Neuronal stem cell (in vitro differentiated cells): ENCODE measurements at regions not wholly inside any gene's neighbourhood (a gene's known extent, or its start where the extent isn't known, plus 50 kb on each side); places are given as distances from the start of the nearest gene placed in this dataset.

Experiments
- DNase-seq: peaks from one replicate; pipeline ENCODE4 v3.0.0-alpha.2; 2013; ENCODE audit warnings: low spot score
- H2AFZ ChIP-seq: one replicate; pipeline ENCODE4 v1.6.1; 2013; ENCODE audit warnings: mild to moderate bottlenecking, low read length, inconsistent platforms
- H2AK5ac ChIP-seq: 2 replicates; pipeline ENCODE4 v1.6.1; 2013; ENCODE audit warnings: low read depth, mild to moderate bottlenecking, inconsistent platforms, low read length, moderate library complexity, mixed read lengths
- H2BK120ac ChIP-seq: 2 replicates; pipeline ENCODE4 v1.6.1; 2013; ENCODE audit warnings: low read depth, mild to moderate bottlenecking, inconsistent platforms, low read length, moderate library complexity, mixed read lengths
- H2BK12ac ChIP-seq: one replicate; pipeline ENCODE4 v1.6.1; 2013; ENCODE audit warnings: low read length, inconsistent platforms
- H2BK15ac ChIP-seq: 2 replicates; pipeline ENCODE4 v1.6.1; 2013; ENCODE audit warnings: mild to moderate bottlenecking, low read length, inconsistent platforms, mixed read lengths
- H2BK5ac ChIP-seq: one replicate; pipeline ENCODE4 v1.6.1; 2013; ENCODE audit warnings: inconsistent platforms, mild to moderate bottlenecking, low read length, moderate library complexity
- H3K14ac ChIP-seq: one replicate; pipeline ENCODE4 v1.6.1; 2013; ENCODE audit warnings: low read length, inconsistent platforms
- H3K18ac ChIP-seq: 2 replicates; pipeline ENCODE4 v1.6.1; 2013; ENCODE audit warnings: low read length, inconsistent platforms
- H3K23ac ChIP-seq: 2 replicates; pipeline ENCODE4 v1.6.1; 2013; ENCODE audit warnings: low read depth, mild to moderate bottlenecking, mixed read lengths, low read length, inconsistent platforms; ENCODE audit not compliant: poor library complexity
- H3K27ac ChIP-seq: replicated peaks from 3 replicates; pipeline ENCODE4 v1.5.1; 2013; ENCODE audit warnings: low read length, inconsistent platforms
- H3K27me3 ChIP-seq, 3 experiments: 2 replicates each; pipeline ENCODE4 v1.6.1; 2013; ENCODE audit warnings: low read length in 3 of 3, mild to moderate bottlenecking in 2 of 3, inconsistent platforms in 1 of 3, low read depth in 1 of 3, mixed read lengths in 1 of 3, moderate library complexity in 1 of 3; ENCODE audit not compliant: control insufficient read depth in 3 of 3, insufficient read depth in 3 of 3
- H3K36me3 ChIP-seq, 2 donors: replicated peaks in 1 of 2; 2 replicates each; pipeline ENCODE4 v1.6.1; 2013; ENCODE audit warnings: low read length in 2 of 2; ENCODE audit not compliant: control insufficient read depth in 2 of 2, insufficient read depth in 2 of 2
- H3K4ac ChIP-seq: 2 replicates; pipeline ENCODE4 v1.6.1; 2013; ENCODE audit warnings: inconsistent platforms, mild to moderate bottlenecking, low read length, moderate library complexity
- H3K4me1 ChIP-seq, 2 donors: 1 replicate in 1 of 2; 2 replicates in 1 of 2; pipeline ENCODE4 v1.6.1; 2013; ENCODE audit warnings: low read length in 2 of 2, low read depth in 1 of 2; ENCODE audit not compliant: control insufficient read depth in 2 of 2, insufficient read depth in 1 of 2
- H3K4me2 ChIP-seq: one replicate; pipeline ENCODE4 v1.6.1; 2013; ENCODE audit warnings: mild to moderate bottlenecking, low read length, inconsistent platforms; ENCODE audit not compliant: insufficient read depth, poor library complexity, severe bottlenecking
- H3K4me3 ChIP-seq, 2 donors: 2 replicates each; pipeline ENCODE4 v1.5.1; 2013; ENCODE audit warnings: low read length in 2 of 2, mild to moderate bottlenecking in 2 of 2, inconsistent platforms in 1 of 2, moderate library complexity in 1 of 2
- H3K79me1 ChIP-seq: one replicate; pipeline ENCODE4 v1.6.1; 2013; ENCODE audit warnings: low read depth, mild to moderate bottlenecking, inconsistent platforms, low read length, moderate library complexity
- H3K9ac ChIP-seq: one replicate; pipeline ENCODE4 v1.6.1; 2013; ENCODE audit warnings: mild to moderate bottlenecking, low read depth, low read length, inconsistent platforms; ENCODE audit not compliant: poor library complexity
- H3K9me3 ChIP-seq, 2 donors: replicated peaks in 1 of 2; 2 replicates each; pipeline versions ENCODE3 to v1.6.1; 2013; ENCODE audit warnings: low read length in 2 of 2, mild to moderate bottlenecking in 2 of 2, inconsistent platforms in 1 of 2, low read depth in 1 of 2, mixed read lengths in 1 of 2, moderate library complexity in 1 of 2; ENCODE audit not compliant: control insufficient read depth in 2 of 2, insufficient read depth in 1 of 2
- H4K8ac ChIP-seq: one replicate; pipeline ENCODE4 v1.6.1; 2013; ENCODE audit warnings: low read depth, mild to moderate bottlenecking, inconsistent platforms, low read length, moderate library complexity
- H4K91ac ChIP-seq: one replicate; pipeline ENCODE4 v1.6.1; 2013; ENCODE audit warnings: low read length, low read depth, mild to moderate bottlenecking, inconsistent platforms; ENCODE audit not compliant: poor library complexity
- WGBS, 2 donors: extraction: QIAGEN DNeasy Blood & Tissue Kit; methylation state at CpG; one replicate each; pipeline ENCODE4 v1.1.7; 2013; ENCODE audit warnings: missing lambda C conversion rate in 2 of 2, mixed read lengths in 1 of 2; ENCODE audit not compliant: insufficient read length in 2 of 2, insufficient replicate concordance in 1 of 2; ENCODE audit errors: extremely low coverage in 2 of 2; 5-methylcytosine and 5-hydroxymethylcytosine counted together

DNA sequence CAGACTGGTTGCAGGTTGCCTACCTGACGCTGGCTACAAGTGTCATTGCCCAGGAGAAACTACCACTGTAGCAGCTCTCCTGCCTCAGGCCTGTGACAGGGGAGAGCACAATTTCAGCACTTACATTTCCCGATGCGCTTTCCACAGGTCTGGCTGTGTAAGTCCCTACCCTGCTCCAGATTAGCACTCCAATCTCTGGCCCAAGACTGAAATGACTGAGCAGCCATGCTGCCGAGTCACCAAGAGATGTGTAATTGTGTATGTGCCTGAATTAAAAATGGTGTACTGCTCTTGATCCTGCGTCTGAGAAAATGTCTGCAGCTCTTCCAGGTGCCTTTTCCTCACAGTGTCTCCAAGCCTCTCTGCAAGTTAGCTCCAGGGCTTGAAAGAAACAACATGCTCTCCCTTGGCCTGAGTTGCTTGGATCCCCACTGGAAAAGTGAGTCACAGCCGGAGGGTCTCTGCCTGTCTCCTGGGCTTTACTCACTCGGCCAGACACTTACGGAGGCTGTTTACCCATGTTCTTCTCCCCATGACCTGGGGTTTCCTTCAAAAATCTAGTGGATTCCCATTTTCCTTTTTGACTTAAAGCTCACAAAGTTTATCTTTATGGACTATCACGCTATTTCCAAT lies 1001.7 kb upstream of the KCND2 start:
- Histone ChIP-seq H3K23ac (no peak overlapping the region), H2BK15ac (no peak overlapping the region), H4K91ac (no peak overlapping the region), H3K4me3 (no peak overlapping the region), H2BK120ac (no peak overlapping the region), H2BK5ac (no peak overlapping the region), H3K4ac (no peak overlapping the region), H2BK12ac (no peak overlapping the region), H3K18ac (no peak overlapping the region), H3K79me1 (no peaks in the 10 kb centered on the region), H3K27ac (no peak overlapping the region), H3K14ac (no peak overlapping the region), H3K9me3 (no peaks in the 10 kb centered on the region), H3K4me2 (no peak overlapping the region), H2AK5ac (no peak overlapping the region), H3K27me3 (no peaks in the 10 kb centered on the region), H3K9ac (no peak overlapping the region), H2AFZ (peak overlapping the region; percentile 59), H3K36me3 (no peaks in the 10 kb centered on the region), H4K8ac (no peak overlapping the region), H3K4me1 (no peaks in the 10 kb centered on the region)
- no peak for DNase-seq
- WGBS, 2 donors = no CpG with 5 or more reads among the region's 9 CpGs

DNA sequence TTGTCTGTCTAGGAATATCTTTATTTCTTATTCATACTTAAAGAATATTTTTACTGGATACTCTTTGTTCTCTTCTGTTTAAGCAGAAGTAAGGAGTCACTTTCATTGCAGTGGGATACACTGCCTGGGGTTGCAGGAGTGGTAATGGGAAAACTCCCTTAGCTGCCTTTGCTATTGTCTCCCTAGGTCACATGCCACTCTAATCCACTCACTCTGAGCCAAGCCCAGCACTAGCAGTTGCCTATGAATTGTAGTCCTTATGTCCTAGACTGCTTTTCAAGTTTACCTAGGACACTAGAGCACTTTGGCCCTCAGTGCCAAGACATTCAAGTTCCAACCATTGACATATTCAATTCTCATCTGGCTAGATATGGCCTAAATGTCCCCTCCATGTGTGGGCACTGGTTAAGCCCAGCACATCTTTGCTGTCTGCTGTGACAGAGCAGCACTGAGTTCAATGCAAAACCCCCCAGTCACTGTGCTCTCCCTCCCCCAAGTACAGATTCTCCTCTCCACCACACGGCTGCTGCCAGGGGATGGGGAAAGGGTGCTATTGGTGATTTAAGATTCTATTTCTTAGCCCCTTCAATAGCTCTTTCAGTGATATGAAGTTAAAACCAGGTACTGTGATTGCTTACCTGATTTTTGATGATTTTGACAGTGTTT lies 991.7 kb upstream of the KCND2 start:
- WGBS, 2 donors = no CpG with 5 or more reads among the region's 1 CpG
- Histone ChIP-seq H3K4ac (no peak overlapping the region), H2BK15ac (no peak overlapping the region), H2BK5ac (no peak overlapping the region), H2AK5ac (no peak overlapping the region), H3K4me1 (peaks cover 0 to 3% of the 10 kb centered on the region in 2 donors), H3K9me3 (no peaks in the 10 kb centered on the region), H3K36me3 (no peaks in the 10 kb centered on the region), H3K27me3 (no peaks in the 10 kb centered on the region), H3K23ac (no peak overlapping the region), H2AFZ (no peak overlapping the region), H3K9ac (no peak overlapping the region), H4K8ac (no peak overlapping the region), H3K4me3 (no peak overlapping the region), H3K79me1 (no peaks in the 10 kb centered on the region), H3K27ac (no peak overlapping the region), H3K18ac (no peak overlapping the region), H2BK12ac (no peak overlapping the region), H3K14ac (no peak overlapping the region), H3K4me2 (no peak overlapping the region), H4K91ac (no peak overlapping the region), H2BK120ac (no peak overlapping the region)
- peak; percentile 33 for DNase-seq

DNA sequence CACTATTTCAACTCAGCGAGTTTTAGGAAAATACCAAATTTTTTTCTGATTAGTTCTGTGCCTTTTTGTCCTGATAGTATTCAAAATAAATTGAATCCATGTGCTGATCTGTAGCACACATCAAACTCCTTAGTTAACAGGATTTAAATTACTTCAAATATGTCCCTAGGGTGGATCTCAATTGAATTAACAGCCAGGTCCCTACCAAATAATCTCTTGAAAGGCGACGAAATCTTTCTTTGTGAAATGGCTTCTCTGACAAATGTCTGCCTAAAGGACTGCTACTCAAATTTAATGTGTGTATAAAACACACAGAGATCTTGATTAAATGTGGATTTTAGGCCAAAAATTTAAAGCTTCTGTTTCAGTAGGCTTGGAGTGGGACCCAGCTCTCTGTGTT lies 989.6 kb upstream of the KCND2 start:
- Histone ChIP-seq H3K4ac (no peak overlapping the region), H2BK120ac (no peak overlapping the region), H2BK5ac (no peak overlapping the region), H3K23ac (no peak overlapping the region), H2AK5ac (no peak overlapping the region), H3K27ac (no peak overlapping the region), H3K79me1 (no peaks in the 10 kb centered on the region), H3K4me3 (no peak overlapping the region), H3K36me3 (no peaks in the 10 kb centered on the region), H4K91ac (no peak overlapping the region), H3K9me3 (no peaks in the 10 kb centered on the region), H2BK15ac (no peak overlapping the region), H2AFZ (no peak overlapping the region), H3K14ac (no peak overlapping the region), H3K4me1 (peaks cover 0 to 3% of the 10 kb centered on the region in 2 donors), H3K27me3 (no peaks in the 10 kb centered on the region), H2BK12ac (no peak overlapping the region), H3K18ac (no peak overlapping the region), H3K9ac (no peak overlapping the region), H4K8ac (no peak overlapping the region), H3K4me2 (no peak overlapping the region)
- DNase-seq = no peak
- WGBS, 2 donors = no CpG with 5 or more reads among the region's 3 CpGs

DNA sequence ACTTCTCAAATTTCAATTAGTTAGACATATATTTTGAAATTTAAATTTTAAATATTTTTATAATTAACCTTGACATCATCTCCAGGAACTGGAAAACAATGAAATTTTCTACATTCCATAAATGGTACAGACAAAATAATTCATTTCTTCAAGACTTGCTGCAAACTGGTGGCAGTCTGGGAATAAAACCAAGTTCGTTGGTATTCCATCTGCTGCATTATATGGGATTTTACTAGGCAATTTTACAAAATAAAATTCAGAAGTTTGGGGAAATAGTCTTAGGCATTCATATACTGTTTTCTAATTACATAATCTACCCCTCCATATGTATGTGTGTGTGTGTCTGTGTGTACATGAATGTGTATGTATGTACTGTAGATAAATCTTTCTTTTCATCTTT lies 984.6 kb upstream of the KCND2 start:
- H3K4ac ChIP-seq = no peak overlapping the region

More for the DNA sequence above, 984.6 kb upstream of the KCND2 start:
- H2BK15ac ChIP-seq = no peak overlapping the region
- no peaks in the 10 kb centered on the region for H3K79me1 ChIP-seq
- H3K36me3 ChIP-seq = no peaks in the 10 kb centered on the region
- H3K9me3 ChIP-seq = no peaks in the 10 kb centered on the region
- no peak overlapping the region for H3K23ac ChIP-seq
- no peak overlapping the region for H2BK5ac ChIP-seq
- H3K27ac ChIP-seq = no peak overlapping the region
- H3K4me3 ChIP-seq = no peak overlapping the region
- H3K27me3 ChIP-seq = no peaks in the 10 kb centered on the region
- no peak for DNase-seq
- no peaks in the 10 kb centered on the region for H3K4me1 ChIP-seq
- no peak overlapping the region for H3K9ac ChIP-seq
- H4K8ac ChIP-seq = no peak overlapping the region
- H2BK12ac ChIP-seq = no peak overlapping the region
- no peak overlapping the region for H2BK120ac ChIP-seq
- no peak overlapping the region for H3K4me2 ChIP-seq
- no CpG with 5 or more reads among the region's 1 CpG for WGBS, 2 donors
- H4K91ac ChIP-seq = no peak overlapping the region
- H2AK5ac ChIP-seq = no peak overlapping the region
- H3K14ac ChIP-seq = no peak overlapping the region
- no peak overlapping the region for H2AFZ ChIP-seq
- no peak overlapping the region for H3K18ac ChIP-seq
